PFSK-1 (cell line): ENCODE measurements at regions not wholly inside any gene's neighbourhood (a gene's known extent, or its start where the extent isn't known, plus 50 kb on each side); places are given as distances from the start of the nearest gene placed in this dataset.

Source experiments
- POLR2AphosphoS5 ChIP-seq: IDR thresholded peaks from 2 replicates; pipeline ENCODE4 v1.6.1; 2012; ENCODE audit warnings: low read depth, mild to moderate bottlenecking, control low read depth, low read length, moderate library complexity
- REST ChIP-seq, 2 experiments: IDR thresholded peaks; 2 replicates each; pipeline versions ENCODE4 v1.6.1 to v1.8.0; 2011 to 2012; ENCODE audit warnings: low read depth in 2 of 2, low read length in 2 of 2, control low read depth in 1 of 2, inconsistent platforms in 1 of 2, mild to moderate bottlenecking in 1 of 2, moderate library complexity in 1 of 2; ENCODE audit not compliant: insufficient read depth in 1 of 2
- SIN3A ChIP-seq: IDR thresholded peaks from 2 replicates; pipeline ENCODE4 v1.6.1; 2012; ENCODE audit warnings: mild to moderate bottlenecking, low read length, moderate library complexity, borderline replicate concordance; ENCODE audit not compliant: insufficient read depth
- TAF1 ChIP-seq: IDR thresholded peaks from 2 replicates; pipeline ENCODE4 v1.6.1; 2012; ENCODE audit warnings: low read length, control low read depth, borderline replicate concordance; ENCODE audit not compliant: insufficient read depth

- TF ChIP-seq POLR2AphosphoS5 (no peak), REST (IDR thresholded peaks at IDR 0.05; ENCODE audit: insufficient read depth in 1 of 2, low read depth in 2 of 2, low read length in 2 of 2) (no peak), SIN3A (no peak), TAF1 (no peak)
Observed at GRCh38 chr6:114550316-114550715, 207.5 kb upstream of the HS3ST5 start.
